ENCODE measurements at regions not wholly inside any gene's neighbourhood (a gene's known extent, or its start where the extent isn't known, plus 50 kb on each side); places are given as distances from the start of the nearest gene placed in this dataset.

DNA sequence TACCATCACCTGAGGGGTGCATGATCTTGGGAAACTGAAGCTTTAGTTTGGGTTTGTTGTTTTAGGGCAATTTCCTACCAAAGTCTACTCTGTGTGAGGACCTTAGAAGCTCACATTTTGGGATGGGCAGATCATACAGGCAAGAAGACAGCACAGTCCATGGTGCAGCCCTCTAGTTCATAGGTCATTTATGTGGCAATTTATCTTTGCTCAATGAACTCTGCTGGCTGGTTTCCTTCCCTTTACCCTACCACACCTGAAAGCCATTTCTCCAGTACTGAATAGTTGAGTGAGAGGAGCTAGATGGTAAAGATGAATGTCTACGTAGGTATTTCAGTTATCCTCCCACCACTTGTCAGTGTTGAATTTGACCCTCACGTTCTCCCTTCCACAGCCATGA lies 87.5 kb upstream of the KLF12 start:
- Histone ChIP-seq H3K36me3 (ENCODE audit: insufficient read depth, low read length) (no peaks in the 10 kb centered on the region), H3K27me3 (ENCODE audit: control insufficient read depth in 1 of 2, insufficient read depth in 2 of 2, low read length in 2 of 2) (no peaks in the 10 kb centered on the region), H3K9me3 (ENCODE audit: control insufficient read depth in 1 of 2, insufficient read depth in 1 of 2, low read length in 2 of 2) (no peaks in the 10 kb centered on the region), H3K4me3 (ENCODE audit: low read length) (no peak overlapping the region), H3K27ac (ENCODE audit: low read depth in 1 of 2, low read length in 2 of 2) (no peak overlapping the region), H3K4me1 (ENCODE audit: insufficient read depth, low read length) (peaks cover 2% of the 10 kb centered on the region)
- ChIA-PET POLR2A (no interaction called here), CTCF (no interaction called here)
- Mint-ChIP-seq H3K9me3 (peaks cover 1% of the 10 kb centered on the region), H3K27me3 (no peaks in the 10 kb centered on the region), H3K27ac (no peak overlapping the region), H3K36me3 (ENCODE audit: low read depth) (no peaks in the 10 kb centered on the region), H3K4me1 (ENCODE audit: low read depth) (peaks cover 8% of the 10 kb centered on the region), H3K4me3 (no peak overlapping the region)
- TF ChIP-seq, protein P1, sequence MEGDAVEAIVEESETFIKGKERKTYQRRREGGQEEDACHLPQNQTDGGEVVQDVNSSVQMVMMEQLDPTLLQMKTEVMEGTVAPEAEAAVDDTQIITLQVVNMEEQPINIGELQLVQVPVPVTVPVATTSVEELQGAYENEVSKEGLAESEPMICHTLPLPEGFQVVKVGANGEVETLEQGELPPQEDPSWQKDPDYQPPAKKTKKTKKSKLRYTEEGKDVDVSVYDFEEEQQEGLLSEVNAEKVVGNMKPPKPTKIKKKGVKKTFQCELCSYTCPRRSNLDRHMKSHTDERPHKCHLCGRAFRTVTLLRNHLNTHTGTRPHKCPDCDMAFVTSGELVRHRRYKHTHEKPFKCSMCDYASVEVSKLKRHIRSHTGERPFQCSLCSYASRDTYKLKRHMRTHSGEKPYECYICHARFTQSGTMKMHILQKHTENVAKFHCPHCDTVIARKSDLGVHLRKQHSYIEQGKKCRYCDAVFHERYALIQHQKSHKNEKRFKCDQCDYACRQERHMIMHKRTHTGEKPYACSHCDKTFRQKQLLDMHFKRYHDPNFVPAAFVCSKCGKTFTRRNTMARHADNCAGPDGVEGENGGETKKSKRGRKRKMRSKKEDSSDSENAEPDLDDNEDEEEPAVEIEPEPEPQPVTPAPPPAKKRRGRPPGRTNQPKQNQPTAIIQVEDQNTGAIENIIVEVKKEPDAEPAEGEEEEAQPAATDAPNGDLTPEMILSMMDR (IDR thresholded peaks at IDR 0.05) = no peak
- DNase-seq (no peak), ATAC-seq (ENCODE audit: poor library complexity) (no peak)
- intact Hi-C loops (cut with DNase I, micrococcal nuclease) = no loop called here

DNA sequence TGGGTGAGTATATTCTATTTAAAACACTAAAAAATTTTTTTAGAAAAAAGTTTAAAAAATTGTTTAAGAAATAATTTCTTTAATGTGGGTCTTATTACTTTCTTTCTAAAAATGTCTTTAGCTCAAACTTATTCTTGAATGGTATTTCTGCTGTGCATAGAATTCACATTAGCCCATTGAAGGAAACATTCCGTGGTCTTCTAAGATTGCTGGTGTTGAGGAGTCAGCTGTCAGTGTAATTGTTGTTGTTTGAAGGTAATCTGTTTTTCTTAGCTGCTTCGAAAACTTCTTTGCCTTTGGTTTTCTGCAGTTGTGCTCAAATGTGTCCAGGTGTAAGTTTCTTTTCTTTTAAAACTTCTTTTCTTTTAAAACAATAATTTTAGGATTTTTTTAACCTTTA lies 85.4 kb upstream of the KLF12 start:
- Histone ChIP-seq H3K9me3 (ENCODE audit: control insufficient read depth in 1 of 2, insufficient read depth in 1 of 2, low read length in 2 of 2) (no peaks in the 10 kb centered on the region), H3K4me3 (ENCODE audit: low read length) (no peak overlapping the region), H3K27me3 (ENCODE audit: control insufficient read depth in 1 of 2, insufficient read depth in 2 of 2, low read length in 2 of 2) (no peaks in the 10 kb centered on the region), H3K4me1 (ENCODE audit: insufficient read depth, low read length) (peaks cover 2% of the 10 kb centered on the region), H3K36me3 (ENCODE audit: insufficient read depth, low read length) (no peaks in the 10 kb centered on the region), H3K27ac (ENCODE audit: low read depth in 1 of 2, low read length in 2 of 2) (no peak overlapping the region)
- Mint-ChIP-seq H3K36me3 (ENCODE audit: low read depth) (no peaks in the 10 kb centered on the region), H3K4me1 (ENCODE audit: low read depth) (peaks cover 15% of the 10 kb centered on the region), H3K4me3 (no peak overlapping the region), H3K9me3 (peaks cover 1% of the 10 kb centered on the region), H3K27me3 (no peaks in the 10 kb centered on the region), H3K27ac (no peak overlapping the region)
- POLR2A ChIA-PET = interaction anchor here (0.7 to 1.1 kb wide), 3 partner anchors 28 to 325 kb away, joined by 3 read pairs; no protein-coding TSS in a partner anchor
- TF ChIP-seq, protein P1 (IDR thresholded peaks at IDR 0.05) = no peak
- DNase-seq (no peak), ATAC-seq (ENCODE audit: poor library complexity) (no peak)
- CTCF ChIA-PET = no interaction called here
- intact Hi-C loops (cut with DNase I, micrococcal nuclease) = no loop called here

DNA sequence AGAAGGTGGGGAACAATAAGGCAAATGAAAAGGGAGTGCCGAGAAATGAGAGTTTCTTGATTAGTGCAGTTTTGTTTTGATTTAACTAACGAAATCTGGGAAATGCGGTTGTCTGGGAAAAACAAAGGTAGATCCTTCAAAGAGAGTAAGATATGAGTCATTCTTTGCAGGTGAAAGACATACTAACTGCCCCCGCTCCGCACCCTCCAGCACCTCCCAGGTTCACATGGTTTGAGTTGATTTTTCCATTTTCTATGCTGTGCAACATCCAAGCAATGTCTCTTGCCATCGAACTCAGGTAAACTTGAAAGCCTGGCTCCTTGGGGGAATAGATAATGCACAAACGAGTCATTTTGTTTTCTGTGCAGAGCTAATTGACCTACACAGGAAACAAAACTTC lies 84.1 kb upstream of the KLF12 start:
- TF ChIP-seq, protein P1 (IDR thresholded peaks at IDR 0.05) = no peak
- no peak overlapping the region for H3K4me3 ChIP-seq (ENCODE audit: low read length)
- no peaks in the 10 kb centered on the region for H3K27me3 Mint-ChIP-seq
- peaks cover 15% of the 10 kb centered on the region for H3K4me1 Mint-ChIP-seq (ENCODE audit: low read depth)
- H3K4me3 Mint-ChIP-seq = no peak overlapping the region
- ATAC-seq (ENCODE audit: poor library complexity) (peak; percentile 32), DNase-seq (peak in 1 of 14 experiments; percentile 20)
- no peaks in the 10 kb centered on the region for H3K36me3 ChIP-seq (ENCODE audit: insufficient read depth, low read length)
- H3K27me3 ChIP-seq (ENCODE audit: control insufficient read depth in 1 of 2, insufficient read depth in 2 of 2, low read length in 2 of 2) = no peaks in the 10 kb centered on the region
- no peaks in the 10 kb centered on the region for H3K9me3 ChIP-seq (ENCODE audit: control insufficient read depth in 1 of 2, insufficient read depth in 1 of 2, low read length in 2 of 2)
- intact Hi-C loops (cut with DNase I, micrococcal nuclease) = no loop called here
- POLR2A ChIA-PET = interaction anchor here (1.1 kb wide), 1 partner anchor 51 kb away, joined by 3 read pairs; no protein-coding TSS in a partner anchor
- CTCF ChIA-PET = interaction anchor here (0.7 kb wide), 1 partner anchor 69 kb away, joined by 3 read pairs; no protein-coding TSS in a partner anchor
- peaks cover 1% of the 10 kb centered on the region for H3K9me3 Mint-ChIP-seq
- no peak overlapping the region for H3K27ac ChIP-seq (ENCODE audit: low read depth in 1 of 2, low read length in 2 of 2)
- peaks cover 2% of the 10 kb centered on the region for H3K4me1 ChIP-seq (ENCODE audit: insufficient read depth, low read length)
- no peaks in the 10 kb centered on the region for H3K36me3 Mint-ChIP-seq (ENCODE audit: low read depth)
- H3K27ac Mint-ChIP-seq = no peak overlapping the region
